GM12892 (cell line): ENCODE measurements at regions not wholly inside any gene's neighbourhood (a gene's known extent, or its start where the extent isn't known, plus 50 kb on each side); places are given as distances from the start of the nearest gene placed in this dataset.

ENCODE experiments used
- POLR2A ChIP-seq: IDR thresholded peaks from 2 replicates; pipeline ENCODE4 v1.6.1; 2011; ENCODE audit warnings: low read depth, low read length, control low read depth
- POLR2AphosphoS5 ChIP-seq: IDR thresholded peaks from 2 replicates; pipeline ENCODE4 v1.6.1; 2011; ENCODE audit warnings: low read depth, low read length, control low read depth

DNA sequence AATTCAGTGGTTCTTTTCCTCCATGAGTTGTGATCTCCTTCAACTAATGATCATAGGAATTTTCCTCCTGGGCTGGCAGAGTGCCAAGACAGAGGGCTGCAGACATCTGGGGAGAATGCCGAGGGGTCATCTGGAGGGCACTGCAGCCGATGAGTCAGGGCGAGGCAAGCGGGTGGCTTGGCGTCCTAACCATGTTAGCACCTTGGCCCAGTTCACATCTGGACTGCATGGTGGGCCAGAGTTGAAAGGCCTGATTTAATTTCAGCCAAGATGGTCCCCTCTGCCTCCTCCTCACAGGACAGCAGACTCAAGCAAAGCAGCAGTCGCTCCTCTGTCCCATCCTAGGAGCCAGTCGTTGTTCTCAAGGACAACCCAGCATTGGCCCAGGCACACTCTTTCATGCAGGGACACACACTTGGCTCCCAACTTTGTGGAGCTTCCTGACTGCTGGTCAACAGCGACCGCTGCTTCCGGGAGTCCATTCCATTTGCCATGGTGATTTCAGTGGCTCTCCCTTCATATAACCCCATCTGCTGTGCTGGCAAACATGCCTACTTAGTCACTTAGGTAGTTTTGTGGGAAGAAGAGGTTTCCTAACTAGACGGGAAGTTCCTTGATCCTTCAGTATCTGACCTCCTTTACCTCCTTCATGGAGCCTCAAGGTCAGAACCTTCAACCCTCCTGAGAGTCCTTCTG is 161.8 kb downstream of the TTC8 start:
- TF ChIP-seq POLR2A, result no peak
- TF ChIP-seq POLR2AphosphoS5, result no peak
